ENCODE measurements at regions not wholly inside any gene's neighbourhood (a gene's known extent, or its start where the extent isn't known, plus 50 kb on each side); places are given as distances from the start of the nearest gene placed in this dataset.
"Not testable (repeated sequence)": the region's sequence is repeated elsewhere in the genome, so short reads cannot be mapped to it uniquely, and the experiment has no call there.

- Histone ChIP-seq H3K4ac (ENCODE audit: low read depth, low read length) (no peak overlapping the region), H3K36me3 (ENCODE audit: control insufficient read depth, insufficient read depth, low read length) (no peaks in the 10 kb centered on the region), H3K79me1 (ENCODE audit: low read length) (no peaks in the 10 kb centered on the region), H2BK15ac (replicated peaks; ENCODE audit: low read depth) (no peak overlapping the region), H3K79me2 (ENCODE audit: control insufficient read depth, insufficient read depth, low read length) (no peaks in the 10 kb centered on the region), H4K5ac (ENCODE audit: low read length) (no peak overlapping the region), H3K18ac (ENCODE audit: low read length) (no peak overlapping the region), H2BK5ac (ENCODE audit: low read length) (no peak overlapping the region), H3K27ac (ENCODE audit: low read depth, low read length) (no peak overlapping the region), H2BK120ac (ENCODE audit: low read depth, low read length) (no peak overlapping the region), H4K8ac (ENCODE audit: low read depth, low read length) (no peak overlapping the region), H3K4me1 (ENCODE audit: control insufficient read depth, low read depth, low read length) (no peaks in the 10 kb centered on the region), H2AK5ac (ENCODE audit: low read length) (no peak overlapping the region), H3K27me3 (ENCODE audit: insufficient read depth, low read length, poor library complexity) (no peaks in the 10 kb centered on the region), H3K56ac (ENCODE audit: low read length) (no peak overlapping the region), H3K23ac (ENCODE audit: low read length) (no peak overlapping the region), H3K9ac (ENCODE audit: low read length) (no peak overlapping the region), H3K4me3 (ENCODE audit: low read length) (no peak overlapping the region), H3K4me2 (ENCODE audit: low read length) (no peak overlapping the region)
- no CpG with 5 or more reads among the region's 2 CpGs for WGBS (ENCODE audit: extremely low coverage, insufficient coverage, low lambda C conversion rate)
- no peak for DNase-seq
Observed at GRCh38 chrY:11769937-11770336, 931.1 kb upstream of the USP9Y start.

- H3K36me3 ChIP-seq (ENCODE audit: control insufficient read depth, insufficient read depth, low read length), result not testable (repeated sequence)
Observed at GRCh38 chrY:11779743-11780142, 921.3 kb upstream of the USP9Y start.

GRCh38 chrY:11789057-11789456 is 912.0 kb upstream of the USP9Y start:
- not testable (repeated sequence) for H3K27ac ChIP-seq (ENCODE audit: low read depth, low read length); H3K36me3 ChIP-seq (ENCODE audit: control insufficient read depth, insufficient read depth, low read length); H2BK15ac ChIP-seq (replicated peaks; ENCODE audit: low read depth); H4K8ac ChIP-seq (ENCODE audit: low read depth, low read length); H3K4ac ChIP-seq (ENCODE audit: low read depth, low read length); H3K56ac ChIP-seq (ENCODE audit: low read length); H3K23ac ChIP-seq (ENCODE audit: low read length); H3K79me1 ChIP-seq (ENCODE audit: low read length); H3K4me1 ChIP-seq (ENCODE audit: control insufficient read depth, low read depth, low read length); H3K9ac ChIP-seq (ENCODE audit: low read length); H4K5ac ChIP-seq (ENCODE audit: low read length); H3K4me3 ChIP-seq (ENCODE audit: low read length); H3K18ac ChIP-seq (ENCODE audit: low read length); H3K79me2 ChIP-seq (ENCODE audit: control insufficient read depth, insufficient read depth, low read length); H2AK5ac ChIP-seq (ENCODE audit: low read length); H2BK120ac ChIP-seq (ENCODE audit: low read depth, low read length); H2BK5ac ChIP-seq (ENCODE audit: low read length); H3K4me2 ChIP-seq (ENCODE audit: low read length); H3K27me3 ChIP-seq (ENCODE audit: insufficient read depth, low read length, poor library complexity)
- no CpG with 5 or more reads among the region's 13 CpGs for WGBS (ENCODE audit: extremely low coverage, insufficient coverage, low lambda C conversion rate)
- peak; percentile 1 for DNase-seq

More at GRCh38 chrY:11779743-11780142, 921.3 kb upstream of the USP9Y start:
- H4K8ac ChIP-seq (ENCODE audit: low read depth, low read length); H3K79me1 ChIP-seq (ENCODE audit: low read length); H3K18ac ChIP-seq (ENCODE audit: low read length); H3K9ac ChIP-seq (ENCODE audit: low read length); H2AK5ac ChIP-seq (ENCODE audit: low read length); H3K27ac ChIP-seq (ENCODE audit: low read depth, low read length); H3K23ac ChIP-seq (ENCODE audit: low read length); H3K4me2 ChIP-seq (ENCODE audit: low read length); DNase-seq; H3K56ac ChIP-seq (ENCODE audit: low read length); H2BK15ac ChIP-seq (replicated peaks; ENCODE audit: low read depth); H4K5ac ChIP-seq (ENCODE audit: low read length); H3K4me1 ChIP-seq (ENCODE audit: control insufficient read depth, low read depth, low read length); H2BK120ac ChIP-seq (ENCODE audit: low read depth, low read length); H2BK5ac ChIP-seq (ENCODE audit: low read length); H3K4me3 ChIP-seq (ENCODE audit: low read length); H3K27me3 ChIP-seq (ENCODE audit: insufficient read depth, low read length, poor library complexity); H3K79me2 ChIP-seq (ENCODE audit: control insufficient read depth, insufficient read depth, low read length); H3K4ac ChIP-seq (ENCODE audit: low read depth, low read length): not testable (repeated sequence)
- no CpG with 5 or more reads among the region's 1 CpG for WGBS (ENCODE audit: extremely low coverage, insufficient coverage, low lambda C conversion rate)

- not testable (repeated sequence) for H3K27ac ChIP-seq (ENCODE audit: low read depth, low read length); H3K4me3 ChIP-seq (ENCODE audit: low read length); H2BK5ac ChIP-seq (ENCODE audit: low read length); H3K79me1 ChIP-seq (ENCODE audit: low read length); H3K18ac ChIP-seq (ENCODE audit: low read length); H2BK15ac ChIP-seq (replicated peaks; ENCODE audit: low read depth); H2BK120ac ChIP-seq (ENCODE audit: low read depth, low read length); H3K56ac ChIP-seq (ENCODE audit: low read length); H3K27me3 ChIP-seq (ENCODE audit: insufficient read depth, low read length, poor library complexity); H4K5ac ChIP-seq (ENCODE audit: low read length); H4K8ac ChIP-seq (ENCODE audit: low read depth, low read length); H3K23ac ChIP-seq (ENCODE audit: low read length); H3K79me2 ChIP-seq (ENCODE audit: control insufficient read depth, insufficient read depth, low read length); H3K4me1 ChIP-seq (ENCODE audit: control insufficient read depth, low read depth, low read length); H3K4ac ChIP-seq (ENCODE audit: low read depth, low read length); H2AK5ac ChIP-seq (ENCODE audit: low read length); H3K36me3 ChIP-seq (ENCODE audit: control insufficient read depth, insufficient read depth, low read length); H3K4me2 ChIP-seq (ENCODE audit: low read length); H3K9ac ChIP-seq (ENCODE audit: low read length); DNase-seq
- no CpG with 5 or more reads among the region's 6 CpGs for WGBS (ENCODE audit: extremely low coverage, insufficient coverage, low lambda C conversion rate)
Observed at GRCh38 chrY:11823752-11824151, 877.3 kb upstream of the USP9Y start.

- not testable (repeated sequence) for H2BK120ac ChIP-seq (ENCODE audit: low read depth, low read length); H3K79me2 ChIP-seq (ENCODE audit: control insufficient read depth, insufficient read depth, low read length); H3K27me3 ChIP-seq (ENCODE audit: insufficient read depth, low read length, poor library complexity); H3K27ac ChIP-seq (ENCODE audit: low read depth, low read length); H3K4me1 ChIP-seq (ENCODE audit: control insufficient read depth, low read depth, low read length); H3K79me1 ChIP-seq (ENCODE audit: low read length); H3K4me3 ChIP-seq (ENCODE audit: low read length); H3K4ac ChIP-seq (ENCODE audit: low read depth, low read length); H2AK5ac ChIP-seq (ENCODE audit: low read length); H2BK15ac ChIP-seq (replicated peaks; ENCODE audit: low read depth); H3K18ac ChIP-seq (ENCODE audit: low read length); H3K56ac ChIP-seq (ENCODE audit: low read length); H3K4me2 ChIP-seq (ENCODE audit: low read length); DNase-seq; H4K5ac ChIP-seq (ENCODE audit: low read length); H4K8ac ChIP-seq (ENCODE audit: low read depth, low read length); H3K9ac ChIP-seq (ENCODE audit: low read length); H3K36me3 ChIP-seq (ENCODE audit: control insufficient read depth, insufficient read depth, low read length); H2BK5ac ChIP-seq (ENCODE audit: low read length); H3K23ac ChIP-seq (ENCODE audit: low read length)
- no CpG with 5 or more reads among the region's 7 CpGs for WGBS (ENCODE audit: extremely low coverage, insufficient coverage, low lambda C conversion rate)
Observed at GRCh38 chrY:11834197-11834596, 866.8 kb upstream of the USP9Y start.

Data from mesendoderm (in vitro differentiated cells).